Stomach (tissue), 4 donors: ENCODE measurements at regions not wholly inside any gene's neighbourhood (a gene's known extent, or its start where the extent isn't known, plus 50 kb on each side); places are given as distances from the start of the nearest gene placed in this dataset.

Source experiments
- CTCF ChIP-seq, 7 experiments: fragments of 450-650 bp in 4 of 7; fragments of 200-600 bp in 3 of 7; sonication (generic) in 3 of 7; IDR thresholded peaks; one replicate each; pipeline ENCODE4 v1.5.1; 2016 to 2019; ENCODE audit warnings: antibody characterized with exemption in 7 of 7, control low read depth in 2 of 7, mild to moderate bottlenecking in 1 of 7
- POLR2A ChIP-seq, 4 donors: fragments of 450-650 bp; IDR thresholded peaks; one replicate each; pipeline ENCODE4 v1.6.1; 2016; ENCODE audit warnings: antibody characterized with exemption in 4 of 4, control low read depth in 2 of 4, mild to moderate bottlenecking in 1 of 4, moderate library complexity in 1 of 4
- POLR2AphosphoS5 ChIP-seq, 3 donors: sonication (generic); formaldehyde crosslinking; IDR thresholded peaks; one replicate each; pipeline ENCODE4 v1.6.1; 2016; ENCODE audit warnings: antibody characterized with exemption in 3 of 3

- TF ChIP-seq CTCF (IDR thresholded peaks at IDR 0.05) = no peak
- TF ChIP-seq POLR2A (IDR thresholded peaks at IDR 0.05) = no peak
- TF ChIP-seq POLR2AphosphoS5 (IDR thresholded peaks at IDR 0.05) = no peak
Observed at GRCh38 chr1:67627336-67627735, 57.7 kb upstream of the GADD45A start.
